WERI-Rb-1 (cell line): ENCODE measurements at regions not wholly inside any gene's neighbourhood (a gene's known extent, or its start where the extent isn't known, plus 50 kb on each side); places are given as distances from the start of the nearest gene placed in this dataset.

ENCODE experiments used
- DNase-seq: peaks from one replicate; pipeline ENCODE4 v3.0.0-alpha.2; 2020
- H3K27ac ChIP-seq: fragments of 250-450 bp; sonication (Bioruptor Pico); 2 replicates; pipeline ENCODE4 v1.5.1; 2020; ENCODE audit warnings: mild to moderate bottlenecking, moderate library complexity
- H3K27me3 ChIP-seq: fragments of 250-450 bp; sonication (Bioruptor Pico); 2 replicates; pipeline ENCODE4 v1.5.1; 2021; ENCODE audit warnings: mild to moderate bottlenecking, low read depth, moderate library complexity; ENCODE audit not compliant: insufficient read depth, severe bottlenecking
- H3K36me3 ChIP-seq: fragments of 250-450 bp; sonication (Bioruptor Pico); 2 replicates; pipeline ENCODE4 v1.5.1; 2020; ENCODE audit warnings: mild to moderate bottlenecking, moderate library complexity
- H3K4me3 ChIP-seq: 2 replicates; pipeline ENCODE4 v1.5.1; 2011; ENCODE audit warnings: low read depth, mild to moderate bottlenecking, control low read depth, low read length
- H3K9me3 ChIP-seq: fragments of 250-450 bp; sonication (Bioruptor Pico); 2 replicates; pipeline ENCODE4 v1.5.1; 2021; ENCODE audit warnings: mild to moderate bottlenecking, moderate library complexity; ENCODE audit not compliant: severe bottlenecking
- CTCF ChIP-seq: IDR thresholded peaks from 2 replicates; pipeline ENCODE4 v1.5.1; 2011; ENCODE audit warnings: low read depth, mild to moderate bottlenecking, control low read depth, inconsistent platforms, low read length

GRCh38 chr10:33759191-33759590 is 424.7 kb upstream of the NRP1 start:
- no peaks in the 10 kb centered on the region for H3K27me3 ChIP-seq
- H3K9me3 ChIP-seq = no peaks in the 10 kb centered on the region
- H3K4me3 ChIP-seq = no peak overlapping the region
- H3K27ac ChIP-seq = no peak overlapping the region
- H3K36me3 ChIP-seq = no peaks in the 10 kb centered on the region
- TF ChIP-seq CTCF = no peak
- DNase-seq = no peak

DNA sequence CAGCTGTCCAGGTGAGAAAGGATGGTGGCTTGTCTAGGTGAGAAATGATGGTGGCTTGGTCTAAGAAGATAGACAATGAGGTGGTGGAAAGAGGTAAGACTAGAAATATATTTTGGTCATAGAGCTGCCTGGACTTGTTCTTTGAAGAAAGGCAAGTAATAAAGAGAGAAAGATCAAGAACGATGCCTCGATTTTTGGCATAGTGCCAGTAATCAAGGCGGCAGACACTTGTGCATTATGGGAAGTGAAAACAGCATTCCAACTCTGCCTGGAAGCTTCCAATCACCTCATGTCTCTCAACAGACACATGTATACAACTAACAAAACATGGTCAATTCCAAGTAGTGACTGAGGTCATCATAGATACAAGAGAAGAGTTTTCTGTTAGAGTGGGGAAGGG is 423.8 kb upstream of the NRP1 start:
- H3K4me3 ChIP-seq = no peak overlapping the region

GRCh38 chr10:33754052-33754451 is 419.6 kb upstream of the NRP1 start:
- no peaks in the 10 kb centered on the region for H3K27me3 ChIP-seq
- no peaks in the 10 kb centered on the region for H3K36me3 ChIP-seq
- no peak overlapping the region for H3K4me3 ChIP-seq
- no peaks in the 10 kb centered on the region for H3K9me3 ChIP-seq
- DNase-seq = no peak
- no peak for TF ChIP-seq CTCF
- no peak overlapping the region for H3K27ac ChIP-seq

More for the DNA sequence above, 423.8 kb upstream of the NRP1 start:
- Histone ChIP-seq H3K27ac (no peak overlapping the region), H3K27me3 (no peaks in the 10 kb centered on the region), H3K9me3 (no peaks in the 10 kb centered on the region), H3K36me3 (no peaks in the 10 kb centered on the region)
- DNase-seq = no peak
- no peak for TF ChIP-seq CTCF

DNA sequence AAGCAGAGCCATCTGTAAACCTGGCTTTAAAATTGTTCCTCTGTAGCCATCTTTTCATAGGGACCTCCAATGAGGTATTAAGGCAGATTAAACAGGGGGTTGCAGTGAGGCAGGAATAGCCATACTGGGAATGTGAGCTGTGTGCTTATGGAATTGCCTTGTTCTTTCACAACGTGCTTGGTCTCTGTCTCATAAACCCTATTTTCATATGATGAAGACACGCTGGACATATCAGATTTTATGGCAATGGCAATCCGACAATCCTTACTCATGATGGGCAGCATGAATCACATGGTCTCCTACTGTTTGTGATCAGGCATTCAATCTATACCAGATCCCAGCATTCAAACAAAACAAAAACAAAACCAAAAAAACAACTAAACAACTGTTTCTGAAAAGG is 418.9 kb upstream of the NRP1 start:
- no peaks in the 10 kb centered on the region for H3K36me3 ChIP-seq
- no peak for TF ChIP-seq CTCF
- no peak overlapping the region for H3K4me3 ChIP-seq
- no peak for DNase-seq
- H3K27me3 ChIP-seq = no peaks in the 10 kb centered on the region
- no peak overlapping the region for H3K27ac ChIP-seq
- H3K9me3 ChIP-seq = no peaks in the 10 kb centered on the region

GRCh38 chr10:33749790-33750189 is 415.3 kb upstream of the NRP1 start:
- no peak overlapping the region for H3K27ac ChIP-seq
- H3K36me3 ChIP-seq = no peaks in the 10 kb centered on the region
- no peaks in the 10 kb centered on the region for H3K27me3 ChIP-seq
- H3K9me3 ChIP-seq = no peaks in the 10 kb centered on the region
- TF ChIP-seq CTCF = no peak
- no peak overlapping the region for H3K4me3 ChIP-seq
- DNase-seq = no peak

DNA sequence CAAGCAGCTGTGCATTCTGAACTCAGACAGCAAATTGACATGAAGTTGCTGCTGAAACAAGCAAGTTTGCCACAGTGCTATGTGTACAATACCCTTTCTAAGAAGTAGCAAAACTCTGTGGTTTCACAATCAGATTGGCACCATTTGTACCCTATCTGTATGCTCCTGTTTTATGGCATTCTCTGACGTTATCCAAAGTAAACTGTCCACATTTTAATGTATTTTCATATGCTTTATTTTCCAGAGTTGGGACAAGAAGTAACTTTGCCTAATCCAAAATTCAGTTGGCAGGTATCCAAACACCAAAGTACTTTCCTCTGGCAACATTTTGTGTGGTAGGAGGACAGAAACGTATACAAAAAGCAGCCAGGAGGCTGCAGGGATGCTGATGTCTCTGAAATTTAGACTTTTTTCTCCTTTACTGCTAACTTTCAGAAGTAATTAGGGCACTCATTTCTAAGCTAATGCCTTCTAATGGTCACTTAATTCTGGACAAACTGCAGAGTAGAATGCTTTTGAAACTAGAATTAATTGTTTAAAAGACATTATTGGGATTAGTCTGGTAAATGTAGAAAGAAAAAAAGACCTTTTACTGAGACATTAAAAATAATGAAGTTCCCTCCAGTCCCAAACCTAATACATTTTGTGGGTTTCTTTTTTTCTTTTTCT is 414.7 kb upstream of the NRP1 start:
- no peak for TF ChIP-seq CTCF
- no peak overlapping the region for H3K27ac ChIP-seq
- no peak for DNase-seq

More for the DNA sequence above, 414.7 kb upstream of the NRP1 start:
- H3K27me3 ChIP-seq = no peaks in the 10 kb centered on the region
- H3K9me3 ChIP-seq = no peaks in the 10 kb centered on the region
- no peaks in the 10 kb centered on the region for H3K36me3 ChIP-seq
- H3K4me3 ChIP-seq = no peak overlapping the region
